ENCODE measurements at regions not wholly inside any gene's neighbourhood (a gene's known extent, or its start where the extent isn't known, plus 50 kb on each side); places are given as distances from the start of the nearest gene placed in this dataset.

GRCh38 chr13:63463782-63464610 is 2048.3 kb upstream of the PCDH20 start:
- Mint-ChIP-seq H3K4me3 (ENCODE audit: low read depth) (no peak overlapping the region), H3K27me3 (no peaks in the 10 kb centered on the region), H3K9me3 (ENCODE audit: low read depth) (peaks cover 6% of the 10 kb centered on the region), H3K36me3 (ENCODE audit: insufficient read depth) (no peaks in the 10 kb centered on the region), H3K27ac (no peak overlapping the region), H3K4me1 (ENCODE audit: low read depth) (peaks cover 6% of the 10 kb centered on the region)
- TF ChIP-seq, protein P1, sequence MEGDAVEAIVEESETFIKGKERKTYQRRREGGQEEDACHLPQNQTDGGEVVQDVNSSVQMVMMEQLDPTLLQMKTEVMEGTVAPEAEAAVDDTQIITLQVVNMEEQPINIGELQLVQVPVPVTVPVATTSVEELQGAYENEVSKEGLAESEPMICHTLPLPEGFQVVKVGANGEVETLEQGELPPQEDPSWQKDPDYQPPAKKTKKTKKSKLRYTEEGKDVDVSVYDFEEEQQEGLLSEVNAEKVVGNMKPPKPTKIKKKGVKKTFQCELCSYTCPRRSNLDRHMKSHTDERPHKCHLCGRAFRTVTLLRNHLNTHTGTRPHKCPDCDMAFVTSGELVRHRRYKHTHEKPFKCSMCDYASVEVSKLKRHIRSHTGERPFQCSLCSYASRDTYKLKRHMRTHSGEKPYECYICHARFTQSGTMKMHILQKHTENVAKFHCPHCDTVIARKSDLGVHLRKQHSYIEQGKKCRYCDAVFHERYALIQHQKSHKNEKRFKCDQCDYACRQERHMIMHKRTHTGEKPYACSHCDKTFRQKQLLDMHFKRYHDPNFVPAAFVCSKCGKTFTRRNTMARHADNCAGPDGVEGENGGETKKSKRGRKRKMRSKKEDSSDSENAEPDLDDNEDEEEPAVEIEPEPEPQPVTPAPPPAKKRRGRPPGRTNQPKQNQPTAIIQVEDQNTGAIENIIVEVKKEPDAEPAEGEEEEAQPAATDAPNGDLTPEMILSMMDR (IDR thresholded peaks at IDR 0.05; ENCODE audit: unreplicated experiment): no peak
- DNase-seq (ENCODE audit: low spot score, unreplicated experiment): no peak

DNA sequence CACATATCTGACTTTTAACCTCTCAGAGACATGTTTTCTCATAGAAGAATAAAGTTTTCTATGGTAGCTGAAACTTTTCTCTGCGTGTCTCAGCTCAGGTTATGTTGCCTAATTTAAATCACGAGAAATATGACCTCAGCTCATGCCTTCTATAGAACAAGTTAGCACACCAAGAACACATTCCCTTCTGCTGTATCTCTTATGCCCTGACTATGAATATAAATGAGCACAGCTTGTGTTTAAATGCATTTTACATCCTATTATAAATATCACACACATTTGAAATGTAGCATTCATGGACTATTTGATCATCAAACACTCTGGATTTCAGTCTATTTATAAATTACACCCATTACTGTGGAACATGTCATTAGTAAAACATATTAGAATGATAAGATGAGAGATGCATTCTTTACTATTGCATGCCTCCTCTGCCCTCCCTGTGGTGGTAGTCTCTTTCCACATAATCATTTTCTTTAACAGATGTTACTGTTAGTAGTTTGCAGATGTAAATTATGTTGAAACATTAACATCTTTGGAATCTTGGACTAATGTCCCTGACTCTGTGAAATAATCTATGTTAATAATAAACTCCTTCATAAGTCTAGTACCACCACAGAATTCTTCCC is 2044.9 kb upstream of the PCDH20 start:
- Mint-ChIP-seq H3K4me1 (ENCODE audit: low read depth) (peaks cover 6% of the 10 kb centered on the region), H3K27me3 (no peaks in the 10 kb centered on the region), H3K27ac (no peak overlapping the region), H3K4me3 (ENCODE audit: low read depth) (no peak overlapping the region), H3K36me3 (ENCODE audit: insufficient read depth) (no peaks in the 10 kb centered on the region), H3K9me3 (ENCODE audit: low read depth) (peaks cover 3% of the 10 kb centered on the region)
- TF ChIP-seq, protein P1 (IDR thresholded peaks at IDR 0.05; ENCODE audit: unreplicated experiment): no peak
- no peak for DNase-seq (ENCODE audit: low spot score, unreplicated experiment)

DNA sequence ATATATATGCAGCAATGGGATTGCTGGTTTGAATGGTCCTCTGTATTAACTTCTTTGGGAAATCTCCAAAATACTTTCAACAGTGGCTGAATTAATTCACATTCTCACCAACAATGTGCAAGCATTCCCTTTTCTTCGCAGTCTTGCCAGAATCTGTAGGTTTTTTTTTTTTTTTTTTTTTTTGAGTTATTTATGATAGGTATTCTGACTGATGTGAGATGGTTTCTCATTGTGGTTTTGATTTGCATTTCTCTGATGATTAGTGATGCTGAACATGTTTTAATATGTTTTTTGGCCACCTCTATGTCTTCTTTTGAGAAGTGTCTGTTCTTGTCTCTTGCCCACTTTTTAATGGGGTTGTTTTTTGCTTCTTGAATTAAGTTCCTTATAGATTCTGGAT is 2041.5 kb upstream of the PCDH20 start:
- peaks cover 6% of the 10 kb centered on the region for H3K4me1 Mint-ChIP-seq (ENCODE audit: low read depth)
- H3K4me3 Mint-ChIP-seq (ENCODE audit: low read depth): no peak overlapping the region
- TF ChIP-seq, protein P1 (IDR thresholded peaks at IDR 0.05; ENCODE audit: unreplicated experiment): no peak
- no peak overlapping the region for H3K27ac Mint-ChIP-seq
- DNase-seq (ENCODE audit: low spot score, unreplicated experiment): no peak
- no peaks in the 10 kb centered on the region for H3K9me3 Mint-ChIP-seq (ENCODE audit: low read depth)
- no peaks in the 10 kb centered on the region for H3K36me3 Mint-ChIP-seq (ENCODE audit: insufficient read depth)
- H3K27me3 Mint-ChIP-seq: no peaks in the 10 kb centered on the region

- H3K27me3 Mint-ChIP-seq: no peaks in the 10 kb centered on the region
- DNase-seq (ENCODE audit: low spot score, unreplicated experiment): no peak
- TF ChIP-seq, protein P1 (IDR thresholded peaks at IDR 0.05; ENCODE audit: unreplicated experiment): peak; percentile 40
Observed at GRCh38 chr13:63455938-63456337, 2040.3 kb upstream of the PCDH20 start.

DNA sequence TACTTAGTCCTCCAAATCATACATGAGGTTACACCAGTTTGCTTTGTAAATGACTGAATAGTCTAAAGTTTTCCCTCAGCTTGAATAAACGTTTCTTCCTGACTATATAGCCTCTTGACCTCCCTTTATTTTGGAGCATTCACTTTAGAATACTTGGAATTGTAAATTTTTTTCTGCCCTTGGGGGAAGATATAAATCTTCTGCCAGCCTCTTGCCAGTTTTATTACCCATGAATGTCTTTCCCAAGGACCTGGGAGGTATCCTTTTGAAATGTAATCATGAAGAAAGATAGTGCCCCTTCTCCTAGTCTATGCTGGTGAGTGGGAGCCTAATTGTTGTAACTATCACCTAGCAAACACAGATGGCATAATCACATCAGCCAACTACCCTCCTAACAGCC is 2033.9 kb upstream of the PCDH20 start:
- H3K27me3 Mint-ChIP-seq: no peaks in the 10 kb centered on the region
- no peak overlapping the region for H3K4me3 Mint-ChIP-seq (ENCODE audit: low read depth)
- H3K9me3 Mint-ChIP-seq (ENCODE audit: low read depth): peaks cover 2% of the 10 kb centered on the region
- H3K27ac Mint-ChIP-seq: no peak overlapping the region
- TF ChIP-seq, protein P1 (IDR thresholded peaks at IDR 0.05; ENCODE audit: unreplicated experiment): no peak
- H3K36me3 Mint-ChIP-seq (ENCODE audit: insufficient read depth): no peaks in the 10 kb centered on the region
- no peak for DNase-seq (ENCODE audit: low spot score, unreplicated experiment)
- H3K4me1 Mint-ChIP-seq (ENCODE audit: low read depth): peaks cover 2% of the 10 kb centered on the region

More at GRCh38 chr13:63455938-63456337, 2040.3 kb upstream of the PCDH20 start:
- H3K9me3 Mint-ChIP-seq (ENCODE audit: low read depth): no peaks in the 10 kb centered on the region
- no peak overlapping the region for H3K27ac Mint-ChIP-seq
- no peaks in the 10 kb centered on the region for H3K36me3 Mint-ChIP-seq (ENCODE audit: insufficient read depth)
- H3K4me1 Mint-ChIP-seq (ENCODE audit: low read depth): peaks cover 2% of the 10 kb centered on the region
- no peak overlapping the region for H3K4me3 Mint-ChIP-seq (ENCODE audit: low read depth)
